ENCODE measurements at regions not wholly inside any gene's neighbourhood (a gene's known extent, or its start where the extent isn't known, plus 50 kb on each side); places are given as distances from the start of the nearest gene placed in this dataset.

DNA sequence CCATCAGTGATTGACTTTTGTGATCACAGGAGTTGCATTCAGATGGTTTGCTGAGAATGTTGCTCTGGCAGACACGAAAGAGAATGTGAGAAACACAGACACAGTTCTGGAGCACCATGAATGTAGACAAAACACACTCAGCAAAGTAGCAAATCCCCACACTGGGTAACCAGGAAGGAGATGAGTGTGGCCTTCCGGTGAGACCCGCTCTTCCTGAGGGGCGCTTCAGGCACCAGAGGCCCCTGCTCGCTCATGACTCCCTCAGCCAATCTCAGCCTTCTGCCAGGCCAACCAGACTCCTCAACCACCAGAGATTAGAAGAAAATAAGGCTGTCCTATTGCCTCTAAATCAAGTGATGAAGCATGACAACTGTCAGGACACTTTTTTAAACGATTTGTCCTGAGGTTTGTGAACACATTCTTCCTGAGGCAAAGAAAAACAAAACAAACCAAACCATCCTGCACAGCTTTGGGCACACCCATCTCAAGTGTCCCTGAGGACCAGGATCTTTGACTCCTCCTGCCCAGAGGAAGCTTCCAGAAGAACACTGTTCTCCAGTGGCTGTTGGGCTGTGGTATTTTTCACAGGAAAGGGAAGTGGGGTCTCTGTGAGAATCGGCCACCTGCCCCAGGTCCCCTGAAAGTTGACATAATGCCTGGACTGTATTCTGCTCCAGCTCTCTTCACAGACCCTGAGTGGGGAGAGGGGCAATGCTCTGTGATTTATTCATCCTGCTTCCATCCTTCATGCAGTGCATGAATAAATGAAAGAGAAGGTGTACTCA is 152.8 kb downstream of the BCL11A start:
- no peak for ATAC-seq
- Mint-ChIP-seq H3K4me1 (ENCODE audit: low read depth in 2 of 2) (peaks cover 0 to 10% of the 10 kb centered on the region in 2 donors), H3K27me3 (peaks cover 2 to 5% of the 10 kb centered on the region in 2 donors), H3K27ac (no peak overlapping the region), H3K36me3 (no peaks in the 10 kb centered on the region), H3K4me3 (no peak overlapping the region), H3K9me3 (no peaks in the 10 kb centered on the region)
- DNase-seq (ENCODE audit: low spot score): no peak

DNA sequence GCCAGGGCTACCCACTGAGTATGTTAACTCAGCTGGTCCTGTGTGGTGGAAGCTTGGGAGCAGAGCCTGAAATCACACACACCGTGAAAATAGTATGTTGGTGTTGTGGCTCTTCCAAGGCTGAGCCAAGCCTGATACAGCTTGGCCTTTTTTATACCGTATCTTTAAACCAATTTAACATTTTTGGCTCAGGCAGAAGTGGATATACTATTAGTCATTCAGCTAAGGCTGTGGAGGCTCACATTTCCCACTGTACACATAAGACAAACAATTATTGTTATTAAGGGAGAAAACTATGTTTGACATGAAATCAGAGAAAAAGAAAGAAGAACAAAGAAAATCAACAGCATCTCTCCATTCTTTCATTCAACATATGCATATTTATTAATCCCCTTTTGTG is 159.0 kb downstream of the BCL11A start:
- no peaks in the 10 kb centered on the region for H3K36me3 Mint-ChIP-seq
- DNase-seq (ENCODE audit: low spot score) (no peak), ATAC-seq (no peak)
- no peaks in the 10 kb centered on the region for H3K9me3 Mint-ChIP-seq
- H3K4me1 Mint-ChIP-seq (ENCODE audit: low read depth in 2 of 2): peaks cover 0 to 1% of the 10 kb centered on the region in 2 donors
- peaks cover 0 to 5% of the 10 kb centered on the region in 2 donors for H3K27me3 Mint-ChIP-seq
- H3K4me3 Mint-ChIP-seq: no peak overlapping the region
- H3K27ac Mint-ChIP-seq: no peak overlapping the region

DNA sequence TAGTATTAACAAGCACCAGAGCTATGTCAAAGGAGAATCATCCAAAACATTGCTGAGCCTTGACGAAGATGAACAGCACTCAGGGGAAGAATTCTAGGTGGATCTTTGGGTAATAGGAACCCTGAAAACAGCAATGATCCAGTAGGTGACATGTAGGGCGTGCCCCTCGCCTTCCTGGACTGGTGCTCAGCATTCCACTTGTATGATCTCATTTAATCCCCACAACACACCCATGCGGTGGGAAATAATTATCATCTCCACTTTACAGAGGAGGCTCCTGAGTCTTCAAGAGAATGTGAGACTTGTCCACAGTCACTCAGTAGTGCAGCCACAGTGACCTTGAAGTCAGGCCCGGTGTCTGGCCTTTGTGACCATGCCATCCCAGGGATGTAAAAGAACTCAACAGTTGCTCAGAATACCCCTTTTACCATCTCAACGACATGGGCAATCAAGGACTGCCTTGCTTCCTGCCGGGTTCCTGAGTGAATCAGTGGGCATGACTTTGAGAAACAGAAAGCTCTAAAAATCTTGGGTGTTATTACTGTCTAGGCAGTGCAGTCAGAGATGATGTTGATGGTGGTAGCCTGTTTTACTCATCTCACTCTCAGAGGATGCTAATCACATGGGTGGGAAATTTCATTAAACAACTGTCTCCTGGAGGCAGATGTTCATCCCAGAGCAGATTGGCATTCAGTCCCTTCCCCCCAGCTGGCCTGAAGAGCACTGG is 161.6 kb downstream of the BCL11A start:
- no peaks in the 10 kb centered on the region for H3K36me3 Mint-ChIP-seq
- DNase-seq (ENCODE audit: low spot score): no peak
- no peaks in the 10 kb centered on the region for H3K9me3 Mint-ChIP-seq
- no peaks in the 10 kb centered on the region for H3K4me1 Mint-ChIP-seq (ENCODE audit: low read depth in 2 of 2)
- no peak overlapping the region for H3K4me3 Mint-ChIP-seq
- no peak for ATAC-seq
- peaks cover 5 to 7% of the 10 kb centered on the region in 2 donors for H3K27me3 Mint-ChIP-seq
- H3K27ac Mint-ChIP-seq: no peak overlapping the region

DNA sequence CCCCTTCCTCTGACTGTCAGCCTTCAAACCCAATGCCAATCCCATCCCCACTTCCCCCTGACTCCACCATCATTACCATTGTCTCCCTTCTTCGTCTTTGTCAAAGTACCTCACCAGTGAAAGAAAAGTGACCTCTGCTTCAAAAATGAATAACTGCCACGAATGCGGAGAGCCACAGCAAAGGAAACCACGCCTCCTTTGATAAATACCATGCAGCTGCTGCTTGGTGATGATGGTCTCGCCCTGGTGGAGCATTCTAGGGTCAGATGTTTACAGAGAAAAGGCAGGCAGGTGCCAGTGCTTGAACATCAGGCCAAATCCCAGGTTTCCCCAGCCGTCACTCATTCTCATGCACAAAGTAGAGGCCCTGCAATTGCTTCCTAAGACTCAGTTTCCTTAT is 162.2 kb downstream of the BCL11A start:
- H3K4me3 Mint-ChIP-seq: no peak overlapping the region
- no peaks in the 10 kb centered on the region for H3K4me1 Mint-ChIP-seq (ENCODE audit: low read depth in 2 of 2)
- H3K36me3 Mint-ChIP-seq: no peaks in the 10 kb centered on the region
- no peak overlapping the region for H3K27ac Mint-ChIP-seq
- H3K27me3 Mint-ChIP-seq: peaks cover 3 to 7% of the 10 kb centered on the region in 2 donors
- DNase-seq (ENCODE audit: low spot score) (no peak), ATAC-seq (no peak)
- H3K9me3 Mint-ChIP-seq: no peaks in the 10 kb centered on the region

DNA sequence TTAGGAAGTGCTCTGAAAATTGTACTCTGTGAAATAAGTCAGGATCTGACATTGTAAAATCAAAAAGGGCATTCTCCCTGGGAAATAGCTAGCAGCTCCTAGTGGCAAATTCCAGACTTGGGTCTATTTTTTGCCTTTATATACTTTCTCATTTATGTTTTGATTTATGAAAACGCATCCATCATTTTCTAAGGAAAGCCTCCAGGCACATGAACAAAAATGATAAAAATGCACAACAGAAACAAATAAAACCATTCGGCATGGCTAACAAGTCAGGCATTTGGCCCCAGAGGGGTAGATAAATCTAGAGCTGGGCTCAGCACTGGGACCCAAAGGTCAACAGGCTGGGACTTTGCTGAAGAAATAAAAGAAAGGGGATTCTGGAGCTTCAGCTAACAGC is 167.0 kb downstream of the BCL11A start:
- DNase-seq (ENCODE audit: low spot score) (no peak), ATAC-seq (no peak)
- Mint-ChIP-seq H3K36me3 (no peaks in the 10 kb centered on the region), H3K4me3 (no peak overlapping the region), H3K9me3 (no peaks in the 10 kb centered on the region), H3K27me3 (peaks cover 5 to 16% of the 10 kb centered on the region in 2 donors), H3K27ac (no peak overlapping the region), H3K4me1 (ENCODE audit: low read depth in 2 of 2) (no peaks in the 10 kb centered on the region)

DNA sequence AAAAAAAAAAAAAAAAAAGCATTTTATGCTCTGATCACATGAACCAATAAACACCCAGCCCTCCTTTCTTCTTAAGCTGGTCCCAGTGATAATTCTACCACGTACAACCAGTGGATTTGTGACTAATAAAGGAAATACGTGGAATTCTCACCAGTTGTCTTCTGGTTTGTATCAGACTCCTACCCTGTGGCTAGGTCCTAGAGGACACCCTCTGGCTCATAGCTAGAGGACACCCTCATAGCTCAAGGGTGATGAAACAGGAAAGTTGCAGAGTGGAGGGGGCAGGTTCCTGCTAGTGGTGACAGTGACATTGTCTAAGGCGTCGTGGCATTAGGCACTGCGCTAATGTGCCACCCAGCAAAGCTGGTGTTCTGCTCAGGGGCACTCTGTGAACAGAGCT is 167.8 kb downstream of the BCL11A start:
- ATAC-seq: peak in 1 of 2 donors; percentile 46
- DNase-seq (ENCODE audit: low spot score): no peak
- Mint-ChIP-seq H3K27ac (no peak overlapping the region), H3K27me3 (peaks cover 5 to 16% of the 10 kb centered on the region in 2 donors), H3K36me3 (no peaks in the 10 kb centered on the region), H3K9me3 (no peaks in the 10 kb centered on the region), H3K4me1 (ENCODE audit: low read depth in 2 of 2) (no peaks in the 10 kb centered on the region), H3K4me3 (no peak overlapping the region)

DNA sequence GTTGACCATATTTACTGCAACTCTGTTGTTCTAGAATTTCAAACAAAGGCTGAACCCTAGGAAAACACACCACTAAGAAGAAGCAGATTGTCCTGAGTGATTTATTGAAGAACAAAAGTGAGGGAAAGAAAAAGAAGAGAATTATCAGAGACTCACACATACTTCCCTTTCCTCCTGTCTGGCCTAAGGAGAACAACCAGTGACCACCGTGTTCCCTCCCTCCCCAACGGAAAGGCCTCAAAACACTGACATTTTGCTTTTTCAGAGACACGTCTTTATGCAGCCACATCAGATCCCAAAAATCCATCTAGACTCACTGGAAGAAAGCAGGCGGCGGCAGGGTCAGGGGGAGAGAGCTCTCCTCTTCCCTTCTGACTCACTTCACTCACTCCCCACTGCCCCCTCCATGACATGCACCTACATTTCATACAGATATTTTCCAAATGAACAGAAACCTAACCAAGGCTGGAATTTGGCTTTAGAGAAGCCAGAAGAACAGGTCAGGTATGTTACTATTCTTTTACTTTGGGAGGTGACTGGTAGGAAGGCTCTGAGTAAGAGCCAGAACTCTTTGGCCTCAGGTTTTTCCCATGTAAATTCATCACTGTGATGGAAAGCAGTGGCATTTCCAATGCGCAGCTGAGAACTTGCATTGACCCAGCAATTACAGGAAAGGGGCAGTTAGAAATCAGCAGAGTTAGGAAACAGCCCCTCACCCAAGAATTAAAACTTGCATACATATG is 169.9 kb downstream of the BCL11A start:
- no peak for ATAC-seq
- Mint-ChIP-seq H3K4me3 (no peak overlapping the region), H3K36me3 (no peaks in the 10 kb centered on the region), H3K27me3 (peaks cover 5 to 11% of the 10 kb centered on the region in 2 donors), H3K4me1 (ENCODE audit: low read depth in 2 of 2) (peaks cover 0 to 4% of the 10 kb centered on the region in 2 donors), H3K9me3 (no peaks in the 10 kb centered on the region), H3K27ac (no peak overlapping the region)
- DNase-seq (ENCODE audit: low spot score): no peak

DNA sequence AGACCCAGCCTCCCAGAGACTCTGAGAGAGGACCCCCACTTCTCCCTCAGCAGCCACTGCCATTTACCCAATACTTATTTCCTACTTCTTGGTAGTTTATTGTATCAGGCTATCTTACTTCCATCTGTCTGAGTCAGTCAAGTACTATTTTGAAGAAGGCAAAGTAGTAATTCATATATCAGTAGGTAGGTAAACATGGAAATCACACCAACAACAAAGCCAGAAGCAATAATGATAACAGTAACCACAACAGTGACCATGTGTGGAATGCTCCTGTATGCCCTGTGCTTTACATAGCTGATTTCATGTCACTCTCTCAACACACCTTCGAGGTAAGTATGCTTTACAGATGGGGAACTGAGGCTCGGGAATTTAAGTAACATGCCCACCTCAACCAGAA is 173.0 kb downstream of the BCL11A start:
- no peak overlapping the region for H3K4me3 Mint-ChIP-seq

DNA sequence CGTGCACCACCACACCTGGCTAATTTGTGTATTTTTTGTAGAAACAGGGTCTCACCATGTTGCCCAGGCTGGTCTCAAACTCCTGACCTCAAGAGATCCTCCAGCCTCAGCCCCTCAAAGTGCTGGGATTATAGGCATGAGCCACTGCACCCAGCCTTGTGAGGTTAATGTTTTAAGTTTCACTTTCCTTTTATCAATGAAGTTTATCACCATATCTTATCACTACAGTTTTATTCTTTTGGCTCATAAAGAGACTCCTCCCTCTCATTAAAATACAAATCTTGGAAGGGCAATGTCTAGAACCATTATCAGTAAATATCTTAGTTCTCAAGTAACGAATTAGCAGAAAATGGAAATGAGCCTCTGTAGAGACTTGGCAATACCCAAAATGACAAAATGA is 173.8 kb downstream of the BCL11A start:
- H3K9me3 Mint-ChIP-seq: no peaks in the 10 kb centered on the region
- no peaks in the 10 kb centered on the region for H3K36me3 Mint-ChIP-seq
- H3K27ac Mint-ChIP-seq: no peak overlapping the region
- no peak overlapping the region for H3K4me3 Mint-ChIP-seq
- DNase-seq (ENCODE audit: low spot score): no peak
- ATAC-seq: no peak
- peaks cover 5 to 9% of the 10 kb centered on the region in 2 donors for H3K27me3 Mint-ChIP-seq
- peaks cover 0 to 4% of the 10 kb centered on the region in 2 donors for H3K4me1 Mint-ChIP-seq (ENCODE audit: low read depth in 2 of 2)

More for the DNA sequence above, 173.0 kb downstream of the BCL11A start:
- Mint-ChIP-seq H3K27me3 (peaks cover 5 to 9% of the 10 kb centered on the region in 2 donors), H3K27ac (no peak overlapping the region), H3K9me3 (no peaks in the 10 kb centered on the region), H3K4me1 (ENCODE audit: low read depth in 2 of 2) (peaks cover 0 to 4% of the 10 kb centered on the region in 2 donors), H3K36me3 (no peaks in the 10 kb centered on the region)
- no peak for DNase-seq (ENCODE audit: low spot score)
- no peak for ATAC-seq

DNA sequence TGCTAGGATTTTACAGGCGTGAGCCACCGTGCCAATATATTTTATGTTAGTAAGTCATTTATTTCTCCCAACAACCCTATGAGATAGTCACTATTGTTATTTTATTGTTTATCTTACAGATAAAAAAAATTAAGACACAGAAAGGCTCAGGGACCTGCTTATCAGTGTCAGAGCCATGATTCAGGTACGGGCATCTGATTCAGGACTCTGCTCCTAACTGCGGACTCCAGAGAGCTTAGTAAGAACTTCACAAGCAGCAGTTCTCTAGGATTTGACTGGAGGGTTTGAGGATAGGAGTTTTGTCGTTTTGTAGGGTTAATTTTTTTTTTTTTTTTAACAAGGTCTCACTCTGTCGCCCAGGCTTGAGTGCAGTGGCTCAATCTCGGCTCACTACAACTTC is 174.2 kb downstream of the BCL11A start:
- ATAC-seq: no peak
- no peak for DNase-seq (ENCODE audit: low spot score)
- H3K27me3 Mint-ChIP-seq: peaks cover 5 to 9% of the 10 kb centered on the region in 2 donors
- no peak overlapping the region for H3K4me3 Mint-ChIP-seq
- H3K27ac Mint-ChIP-seq: no peak overlapping the region
- H3K9me3 Mint-ChIP-seq: no peaks in the 10 kb centered on the region
- H3K4me1 Mint-ChIP-seq (ENCODE audit: low read depth in 2 of 2): peaks cover 0 to 4% of the 10 kb centered on the region in 2 donors
- no peaks in the 10 kb centered on the region for H3K36me3 Mint-ChIP-seq

DNA sequence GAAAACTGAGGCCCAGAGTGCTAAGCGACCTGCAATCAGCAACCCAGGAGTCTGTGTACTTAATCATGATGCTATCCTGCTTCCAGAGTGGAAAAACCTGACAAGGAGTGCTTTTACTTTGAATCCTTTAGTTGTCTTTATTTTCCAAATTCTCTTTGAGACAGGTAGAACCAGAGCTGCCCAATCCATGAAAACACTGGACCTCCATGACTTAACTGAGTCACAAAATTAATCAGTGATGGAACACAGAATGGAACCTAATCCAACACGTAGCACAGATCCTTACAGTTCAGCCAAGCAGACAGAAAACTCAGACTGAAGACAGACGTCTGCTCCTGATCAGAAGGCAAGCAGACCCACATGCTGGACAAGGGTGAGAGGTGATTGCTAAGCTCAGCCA is 175.6 kb downstream of the BCL11A start:
- H3K27me3 Mint-ChIP-seq: peaks cover 3 to 12% of the 10 kb centered on the region in 2 donors
- DNase-seq (ENCODE audit: low spot score) (no peak), ATAC-seq (no peak)
- H3K9me3 Mint-ChIP-seq: no peaks in the 10 kb centered on the region
- peaks cover 0 to 4% of the 10 kb centered on the region in 2 donors for H3K4me1 Mint-ChIP-seq (ENCODE audit: low read depth in 2 of 2)
- H3K27ac Mint-ChIP-seq: no peak overlapping the region
- H3K4me3 Mint-ChIP-seq: no peak overlapping the region
- H3K36me3 Mint-ChIP-seq: no peaks in the 10 kb centered on the region

DNA sequence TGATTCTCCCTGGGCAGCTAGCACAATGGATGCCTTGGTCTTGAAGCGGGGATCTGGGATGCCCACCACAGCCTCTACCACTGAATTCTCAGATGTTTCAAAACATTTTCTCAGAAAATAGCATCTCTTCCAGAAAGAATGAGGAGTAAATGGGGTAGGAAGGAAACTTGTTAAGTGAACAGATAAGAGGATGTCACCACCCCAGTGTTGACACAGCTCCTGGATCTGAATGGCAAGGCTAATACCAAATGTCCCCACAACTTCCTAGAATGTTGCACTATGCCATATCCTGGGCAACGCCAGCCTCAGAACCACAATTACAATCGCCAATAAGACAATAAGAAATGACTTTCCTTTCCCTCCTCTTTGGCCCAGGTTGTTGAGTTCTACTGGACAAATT is 177.2 kb downstream of the BCL11A start:
- Mint-ChIP-seq H3K4me1 (ENCODE audit: low read depth in 2 of 2) (peaks cover 0 to 4% of the 10 kb centered on the region in 2 donors), H3K9me3 (no peaks in the 10 kb centered on the region), H3K27me3 (peaks cover 0 to 7% of the 10 kb centered on the region in 2 donors), H3K4me3 (no peak overlapping the region), H3K27ac (no peak overlapping the region), H3K36me3 (no peaks in the 10 kb centered on the region)
- DNase-seq (ENCODE audit: low spot score) (no peak), ATAC-seq (no peak)

DNA sequence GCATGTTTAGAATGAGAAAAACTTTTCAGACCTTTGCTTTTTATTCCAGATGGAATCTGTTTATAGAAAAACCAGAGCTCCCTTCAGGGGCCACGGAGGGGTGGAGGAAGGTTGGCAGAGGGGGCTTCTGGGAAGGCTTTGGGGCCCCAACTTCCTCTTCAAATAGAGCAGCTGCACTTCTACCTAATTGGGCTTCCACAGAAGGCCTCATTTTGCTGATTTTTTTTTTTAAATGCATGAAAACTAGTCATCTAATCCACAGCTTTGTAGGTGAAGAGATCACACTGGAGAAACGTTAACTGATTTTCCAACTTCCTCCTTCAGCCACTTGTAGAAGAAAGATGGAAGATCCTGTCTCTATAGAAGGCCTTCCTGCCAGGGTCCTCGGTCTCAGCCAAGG is 181.8 kb downstream of the BCL11A start:
- Mint-ChIP-seq H3K27ac (no peak overlapping the region), H3K36me3 (no peaks in the 10 kb centered on the region), H3K27me3 (peaks cover 8 to 12% of the 10 kb centered on the region in 2 donors), H3K9me3 (no peaks in the 10 kb centered on the region), H3K4me3 (no peak overlapping the region), H3K4me1 (ENCODE audit: low read depth in 2 of 2) (peaks cover 0 to 3% of the 10 kb centered on the region in 2 donors)
- ATAC-seq (no peak), DNase-seq (ENCODE audit: low spot score) (no peak)

DNA sequence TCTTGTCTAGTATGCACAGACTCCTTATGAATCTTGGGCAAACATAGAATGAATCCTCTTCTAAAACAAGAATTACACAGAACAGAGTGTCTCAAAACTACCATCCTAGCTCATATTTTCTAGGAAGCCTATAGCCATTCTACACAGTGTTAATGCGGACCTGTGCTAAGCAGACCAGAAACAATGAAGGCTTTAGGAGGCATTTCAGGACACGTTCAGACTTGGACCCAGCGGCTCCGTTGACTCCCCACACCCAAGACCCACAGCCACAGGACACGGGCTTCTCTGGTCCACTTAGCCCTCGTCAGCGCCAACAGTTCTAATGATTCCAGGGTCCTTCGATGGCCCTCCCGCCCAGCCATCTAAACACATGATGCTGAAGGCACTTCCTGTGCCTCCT is 182.2 kb downstream of the BCL11A start:
- Mint-ChIP-seq H3K4me1 (ENCODE audit: low read depth in 2 of 2) (peaks cover 0 to 7% of the 10 kb centered on the region in 2 donors), H3K9me3 (no peaks in the 10 kb centered on the region), H3K27ac (no peak overlapping the region), H3K4me3 (no peak overlapping the region), H3K27me3 (peaks cover 8 to 12% of the 10 kb centered on the region in 2 donors), H3K36me3 (no peaks in the 10 kb centered on the region)
- DNase-seq (ENCODE audit: low spot score) (no peak), ATAC-seq (peak in 1 of 2 donors; percentile 45)

All from natural killer cell treated with Interleukin-12 subunit alpha and Interleukin-12 subunit beta and Interleukin-15 and Interleukin-18, amount 100 ng/mL, for 72 hours (primary cell).